T-helper 17 cell (primary cell): ENCODE measurements at regions not wholly inside any gene's neighbourhood (a gene's known extent, or its start where the extent isn't known, plus 50 kb on each side); places are given as distances from the start of the nearest gene placed in this dataset.

ENCODE experiments used
- ATAC-seq: fragments of 150-1000 bp; cut with Tn5 transposase; 2 replicates; pipeline ENCODE4 v1.10.0; 2021; ENCODE audit warnings: mild to moderate bottlenecking, moderate library complexity
- DNase-seq, 3 donors: peaks; one replicate each; pipeline versions ENCODE4 v3.0.0 to v3.0.0-alpha.2; 2020 to 2021
- H3K9me3 ChIP-seq: one replicate; pipeline ENCODE4 v1.7.0; 2013; ENCODE audit warnings: low read length, mild to moderate bottlenecking; ENCODE audit not compliant: control insufficient read depth, poor library complexity, severe bottlenecking
- H3K27ac Mint-ChIP-seq: one replicate; pipeline ENCODE4 v1.8.0; 2022; ENCODE audit warnings: mild to moderate bottlenecking, moderate library complexity, mixed read lengths
- H3K27me3 Mint-ChIP-seq: one replicate; pipeline ENCODE4 v1.8.0; 2022; ENCODE audit warnings: mixed read lengths
- H3K36me3 Mint-ChIP-seq: one replicate; pipeline ENCODE4 v1.8.0; 2022; ENCODE audit warnings: low read depth, mixed read lengths
- H3K4me1 Mint-ChIP-seq: one replicate; pipeline ENCODE4 v1.8.0; 2022; ENCODE audit warnings: mild to moderate bottlenecking, mixed read lengths
- H3K4me3 Mint-ChIP-seq: one replicate; pipeline ENCODE4 v1.8.0; 2022; ENCODE audit warnings: mild to moderate bottlenecking, moderate library complexity, mixed read lengths

GRCh38 chr10:107899075-107899474 lies 734.6 kb upstream of the SORCS1 start:
- Mint-ChIP-seq H3K4me1 (no peaks in the 10 kb centered on the region), H3K4me3 (no peak overlapping the region), H3K27ac (no peak overlapping the region), H3K36me3 (no peaks in the 10 kb centered on the region), H3K27me3 (no peaks in the 10 kb centered on the region)
- ATAC-seq: no peak
- DNase-seq: no peak
- peaks cover 3% of the 10 kb centered on the region for H3K9me3 ChIP-seq

GRCh38 chr10:107898392-107898791 lies 733.9 kb upstream of the SORCS1 start:
- no peak for ATAC-seq
- Mint-ChIP-seq H3K27me3 (no peaks in the 10 kb centered on the region), H3K36me3 (no peaks in the 10 kb centered on the region), H3K4me1 (no peaks in the 10 kb centered on the region), H3K27ac (no peak overlapping the region), H3K4me3 (no peak overlapping the region)
- peaks cover 2% of the 10 kb centered on the region for H3K9me3 ChIP-seq
- DNase-seq: no peak

- H3K27me3 Mint-ChIP-seq: no peaks in the 10 kb centered on the region
Measured at GRCh38 chr10:107894516-107894915, 730.0 kb upstream of the SORCS1 start.

GRCh38 chr10:107889105-107889504 lies 724.6 kb upstream of the SORCS1 start:
- H3K27me3 Mint-ChIP-seq: no peaks in the 10 kb centered on the region
- ATAC-seq (no peak), DNase-seq (no peak)
- no peaks in the 10 kb centered on the region for H3K36me3 Mint-ChIP-seq
- no peak overlapping the region for H3K4me3 Mint-ChIP-seq
- no peak overlapping the region for H3K27ac Mint-ChIP-seq
- H3K4me1 Mint-ChIP-seq: no peaks in the 10 kb centered on the region
- H3K9me3 ChIP-seq: no peaks in the 10 kb centered on the region

More at GRCh38 chr10:107894516-107894915, 730.0 kb upstream of the SORCS1 start:
- Mint-ChIP-seq H3K4me3 (no peak overlapping the region), H3K4me1 (no peaks in the 10 kb centered on the region), H3K27ac (no peak overlapping the region), H3K36me3 (no peaks in the 10 kb centered on the region)
- ATAC-seq (no peak), DNase-seq (no peak)
- no peaks in the 10 kb centered on the region for H3K9me3 ChIP-seq

DNA sequence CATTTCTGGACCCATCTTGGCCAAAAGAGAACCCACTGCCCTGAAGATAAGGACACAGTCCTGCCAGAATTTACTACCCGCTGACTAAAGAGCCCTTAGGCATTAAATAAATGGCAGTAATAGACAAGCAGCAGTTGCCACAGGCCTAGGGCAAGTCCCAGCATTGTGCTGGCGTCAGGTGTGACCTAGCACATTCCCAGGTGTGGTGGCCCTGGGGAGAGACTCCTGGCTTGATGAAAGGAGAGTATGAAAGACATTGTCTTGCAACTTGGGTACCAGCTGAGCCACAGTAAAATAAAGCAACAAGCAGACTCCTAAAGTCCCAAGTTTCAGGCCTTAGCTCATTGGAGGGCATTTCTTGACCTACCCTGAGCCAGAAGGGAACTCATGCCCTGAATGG lies 715.7 kb upstream of the SORCS1 start:
- Mint-ChIP-seq H3K4me1 (no peaks in the 10 kb centered on the region), H3K27me3 (no peaks in the 10 kb centered on the region), H3K4me3 (no peak overlapping the region), H3K27ac (no peak overlapping the region), H3K36me3 (no peaks in the 10 kb centered on the region)
- no peak for ATAC-seq
- DNase-seq: no peak
- H3K9me3 ChIP-seq: no peaks in the 10 kb centered on the region

DNA sequence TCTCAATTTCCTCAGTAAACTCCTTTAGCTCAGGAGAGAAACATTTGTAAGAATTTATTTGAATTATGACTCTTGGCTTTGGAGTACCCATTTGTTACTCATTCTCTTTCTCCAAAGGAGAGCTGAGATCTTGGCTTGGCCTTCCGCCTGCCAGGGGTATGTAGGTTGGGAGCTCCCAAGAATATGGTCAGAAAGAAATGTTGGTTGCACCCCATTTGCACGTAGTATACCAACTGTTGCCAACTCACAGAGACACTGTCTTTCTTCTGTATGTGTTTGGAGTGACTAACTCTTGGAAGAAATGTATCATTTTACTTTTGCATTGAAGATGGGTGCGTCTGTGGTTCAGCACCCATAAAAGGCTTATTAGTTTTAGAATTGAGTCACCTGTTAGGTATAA lies 708.5 kb upstream of the SORCS1 start:
- no peak overlapping the region for H3K27ac Mint-ChIP-seq
- H3K27me3 Mint-ChIP-seq: no peaks in the 10 kb centered on the region
- H3K4me3 Mint-ChIP-seq: no peak overlapping the region
- ATAC-seq: no peak
- no peaks in the 10 kb centered on the region for H3K9me3 ChIP-seq
- H3K36me3 Mint-ChIP-seq: no peaks in the 10 kb centered on the region
- H3K4me1 Mint-ChIP-seq: no peaks in the 10 kb centered on the region
- DNase-seq: no peak

DNA sequence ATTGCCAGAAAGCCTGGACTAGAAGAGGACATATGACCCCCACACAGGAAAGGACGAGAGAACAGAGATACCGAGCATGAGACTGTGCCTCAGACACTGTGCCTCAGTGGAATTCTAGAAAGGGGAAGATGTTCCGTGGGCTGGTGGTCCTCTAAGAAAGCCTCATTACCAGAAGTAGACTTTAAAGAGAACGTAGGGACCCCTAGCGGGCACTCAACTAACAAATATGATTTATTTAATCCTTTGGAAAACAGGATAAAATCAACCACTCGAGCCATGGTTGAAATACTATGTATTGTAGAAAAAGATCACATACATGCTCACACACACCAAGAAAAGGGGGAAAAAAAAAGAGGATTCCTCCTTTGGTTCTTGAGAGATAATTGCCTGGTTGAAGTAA lies 701.2 kb upstream of the SORCS1 start:
- Mint-ChIP-seq H3K27me3 (no peaks in the 10 kb centered on the region), H3K4me3 (no peak overlapping the region), H3K4me1 (no peaks in the 10 kb centered on the region), H3K27ac (no peak overlapping the region), H3K36me3 (no peaks in the 10 kb centered on the region)
- H3K9me3 ChIP-seq: no peaks in the 10 kb centered on the region
- ATAC-seq (no peak), DNase-seq (no peak)

- Mint-ChIP-seq H3K27me3 (no peaks in the 10 kb centered on the region), H3K27ac (no peak overlapping the region), H3K36me3 (no peaks in the 10 kb centered on the region), H3K4me3 (no peak overlapping the region), H3K4me1 (no peaks in the 10 kb centered on the region)
- DNase-seq (no peak), ATAC-seq (no peak)
- no peaks in the 10 kb centered on the region for H3K9me3 ChIP-seq
Measured at GRCh38 chr10:107859065-107859464, 694.6 kb upstream of the SORCS1 start.

DNA sequence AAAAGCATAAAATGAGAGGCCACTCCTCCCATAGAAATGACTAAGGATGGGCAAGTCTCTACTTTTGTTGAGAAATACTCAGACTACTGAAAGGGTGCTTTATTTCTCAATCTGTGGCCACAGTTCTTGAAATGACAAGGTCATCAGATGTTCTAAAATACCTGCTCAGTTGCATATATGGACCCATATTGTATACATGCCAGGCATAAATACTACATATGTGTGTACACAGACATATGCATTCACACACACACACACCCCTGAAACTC lies 691.5 kb upstream of the SORCS1 start:
- Mint-ChIP-seq H3K4me1 (no peaks in the 10 kb centered on the region), H3K27ac (no peak overlapping the region), H3K36me3 (no peaks in the 10 kb centered on the region), H3K4me3 (no peak overlapping the region), H3K27me3 (no peaks in the 10 kb centered on the region)
- no peak for ATAC-seq
- H3K9me3 ChIP-seq: no peaks in the 10 kb centered on the region
- DNase-seq: no peak

GRCh38 chr10:107855301-107856046 lies 691.0 kb upstream of the SORCS1 start:
- no peaks in the 10 kb centered on the region for H3K4me1 Mint-ChIP-seq
- ATAC-seq (no peak), DNase-seq (no peak)
- no peaks in the 10 kb centered on the region for H3K27me3 Mint-ChIP-seq
- no peak overlapping the region for H3K4me3 Mint-ChIP-seq
- H3K9me3 ChIP-seq: no peaks in the 10 kb centered on the region
- H3K27ac Mint-ChIP-seq: no peak overlapping the region
- no peaks in the 10 kb centered on the region for H3K36me3 Mint-ChIP-seq

GRCh38 chr10:107848726-107849360 lies 684.3 kb upstream of the SORCS1 start:
- H3K27me3 Mint-ChIP-seq: no peaks in the 10 kb centered on the region
- no peak overlapping the region for H3K4me3 Mint-ChIP-seq
- no peak overlapping the region for H3K27ac Mint-ChIP-seq
- DNase-seq (no peak), ATAC-seq (no peak)
- H3K9me3 ChIP-seq: no peaks in the 10 kb centered on the region
- no peaks in the 10 kb centered on the region for H3K36me3 Mint-ChIP-seq
- no peaks in the 10 kb centered on the region for H3K4me1 Mint-ChIP-seq

DNA sequence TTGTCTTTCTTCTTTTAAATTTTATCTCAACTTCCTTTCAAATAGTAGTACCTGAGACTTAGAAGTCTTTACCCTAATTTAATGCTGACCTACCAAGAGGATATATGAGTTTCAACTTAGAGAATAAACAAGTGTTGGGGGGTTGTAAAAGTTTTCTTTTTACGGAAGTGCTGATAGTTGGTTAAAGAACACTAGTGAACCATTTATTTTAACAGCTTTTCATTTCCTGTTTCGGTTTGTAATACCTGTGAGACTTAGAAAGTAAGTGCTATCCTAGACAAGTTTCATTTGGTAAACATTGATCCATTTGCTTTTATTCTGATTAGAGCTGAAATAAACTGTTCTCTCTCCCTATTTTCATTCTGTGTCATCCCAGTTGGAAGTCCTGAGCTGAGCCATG lies 683.1 kb upstream of the SORCS1 start:
- H3K4me1 Mint-ChIP-seq: no peaks in the 10 kb centered on the region
- H3K27ac Mint-ChIP-seq: no peak overlapping the region
- no peak overlapping the region for H3K4me3 Mint-ChIP-seq
- DNase-seq (no peak), ATAC-seq (no peak)
- H3K36me3 Mint-ChIP-seq: no peaks in the 10 kb centered on the region
- H3K27me3 Mint-ChIP-seq: no peaks in the 10 kb centered on the region
- no peaks in the 10 kb centered on the region for H3K9me3 ChIP-seq

GRCh38 chr10:107834706-107835105 lies 670.2 kb upstream of the SORCS1 start:
- H3K27me3 Mint-ChIP-seq: no peaks in the 10 kb centered on the region
- ATAC-seq (no peak), DNase-seq (no peak)
- H3K4me3 Mint-ChIP-seq: no peak overlapping the region
- no peaks in the 10 kb centered on the region for H3K36me3 Mint-ChIP-seq
- H3K27ac Mint-ChIP-seq: no peak overlapping the region
- H3K4me1 Mint-ChIP-seq: no peaks in the 10 kb centered on the region
- no peaks in the 10 kb centered on the region for H3K9me3 ChIP-seq

GRCh38 chr10:107831772-107832171 lies 667.3 kb upstream of the SORCS1 start:
- H3K4me3 Mint-ChIP-seq: no peak overlapping the region
- no peaks in the 10 kb centered on the region for H3K9me3 ChIP-seq
- DNase-seq (no peak), ATAC-seq (no peak)
- H3K36me3 Mint-ChIP-seq: no peaks in the 10 kb centered on the region
- no peaks in the 10 kb centered on the region for H3K4me1 Mint-ChIP-seq
- no peak overlapping the region for H3K27ac Mint-ChIP-seq
- no peaks in the 10 kb centered on the region for H3K27me3 Mint-ChIP-seq
